LNCaP clone FGC (cell line): ENCODE measurements at regions not wholly inside any gene's neighbourhood (a gene's known extent, or its start where the extent isn't known, plus 50 kb on each side); places are given as distances from the start of the nearest gene placed in this dataset.

Experiments
- DNase-seq: peaks from one replicate; pipeline ENCODE4 v3.0.0-alpha.2; 2011; ENCODE audit warnings: low read depth
- H3K4me3 ChIP-seq: 2 replicates; pipeline ENCODE4 v1.5.1; 2011; ENCODE audit warnings: mild to moderate bottlenecking, low read depth, low read length, control low read depth
- TF ChIP-seq, protein P1 (sequence below): IDR thresholded peaks from 2 replicates; pipeline ENCODE4 v1.5.1; 2012; ENCODE audit warnings: mild to moderate bottlenecking; ENCODE audit not compliant: control insufficient read depth, insufficient read depth; ENCODE audit errors: extremely low read depth

DNA sequence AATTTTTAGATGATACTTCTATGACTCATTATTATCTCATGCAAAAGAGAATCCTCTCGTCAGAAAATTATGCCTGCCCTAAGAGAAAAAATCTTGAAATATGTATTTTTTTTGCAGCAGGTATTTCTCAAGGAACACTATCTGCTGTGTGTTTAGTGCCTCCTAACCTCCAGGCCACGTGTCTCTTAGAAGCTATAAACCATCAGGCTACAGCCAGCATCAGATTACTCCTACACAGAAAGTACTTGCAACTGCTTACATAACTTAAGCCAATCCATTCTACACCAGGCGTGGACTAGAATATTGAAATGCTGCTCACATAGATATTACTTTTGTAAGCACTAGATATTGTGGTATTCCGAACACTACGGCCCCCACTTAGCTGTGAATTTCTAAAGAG lies 933.4 kb downstream of the PLA2G4A start:
- no peak overlapping the region for H3K4me3 ChIP-seq
- no peak for DNase-seq
- TF ChIP-seq, protein P1, sequence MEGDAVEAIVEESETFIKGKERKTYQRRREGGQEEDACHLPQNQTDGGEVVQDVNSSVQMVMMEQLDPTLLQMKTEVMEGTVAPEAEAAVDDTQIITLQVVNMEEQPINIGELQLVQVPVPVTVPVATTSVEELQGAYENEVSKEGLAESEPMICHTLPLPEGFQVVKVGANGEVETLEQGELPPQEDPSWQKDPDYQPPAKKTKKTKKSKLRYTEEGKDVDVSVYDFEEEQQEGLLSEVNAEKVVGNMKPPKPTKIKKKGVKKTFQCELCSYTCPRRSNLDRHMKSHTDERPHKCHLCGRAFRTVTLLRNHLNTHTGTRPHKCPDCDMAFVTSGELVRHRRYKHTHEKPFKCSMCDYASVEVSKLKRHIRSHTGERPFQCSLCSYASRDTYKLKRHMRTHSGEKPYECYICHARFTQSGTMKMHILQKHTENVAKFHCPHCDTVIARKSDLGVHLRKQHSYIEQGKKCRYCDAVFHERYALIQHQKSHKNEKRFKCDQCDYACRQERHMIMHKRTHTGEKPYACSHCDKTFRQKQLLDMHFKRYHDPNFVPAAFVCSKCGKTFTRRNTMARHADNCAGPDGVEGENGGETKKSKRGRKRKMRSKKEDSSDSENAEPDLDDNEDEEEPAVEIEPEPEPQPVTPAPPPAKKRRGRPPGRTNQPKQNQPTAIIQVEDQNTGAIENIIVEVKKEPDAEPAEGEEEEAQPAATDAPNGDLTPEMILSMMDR: no peak

DNA sequence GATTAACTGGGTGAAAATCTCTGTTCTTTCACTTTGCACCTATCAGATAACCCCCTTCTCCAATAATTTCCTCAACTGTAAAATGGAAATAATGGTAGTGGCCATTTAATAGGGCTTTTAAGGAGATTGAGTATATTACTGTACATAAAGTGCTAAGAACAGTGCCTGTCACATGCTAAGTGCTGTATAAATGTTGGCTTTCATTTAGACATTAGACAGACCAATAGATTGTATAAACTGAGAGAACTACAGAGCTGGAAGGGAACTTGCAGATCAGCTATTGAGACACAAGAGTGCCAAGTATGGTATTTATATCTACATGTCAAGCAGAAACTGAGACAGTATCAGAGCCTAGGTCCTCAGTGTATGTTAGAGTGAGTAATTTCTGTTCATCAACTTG lies 934.7 kb downstream of the PLA2G4A start:
- TF ChIP-seq, protein P1: no peak
- no peak for DNase-seq
- H3K4me3 ChIP-seq: no peak overlapping the region

DNA sequence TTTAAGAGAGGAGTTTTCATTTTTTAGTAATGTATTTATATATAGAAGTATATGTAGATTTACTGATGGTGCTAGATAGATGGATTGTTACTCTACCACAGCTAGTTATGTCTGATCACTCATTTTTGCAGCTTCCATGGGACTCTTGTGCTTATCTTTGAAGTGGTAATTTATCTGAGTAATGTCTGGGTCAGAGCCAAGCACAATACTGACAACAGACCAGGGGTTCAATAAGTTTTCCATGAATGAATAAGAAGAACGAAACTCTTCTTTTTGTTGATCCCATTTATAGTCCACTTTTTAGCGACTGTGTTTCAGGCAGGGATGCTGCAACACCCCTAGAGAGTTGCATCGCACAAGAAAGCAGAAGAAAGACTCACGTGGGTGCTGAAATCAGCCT lies 935.2 kb downstream of the PLA2G4A start:
- DNase-seq: no peak
- TF ChIP-seq, protein P1: no peak
- H3K4me3 ChIP-seq: no peak overlapping the region

DNA sequence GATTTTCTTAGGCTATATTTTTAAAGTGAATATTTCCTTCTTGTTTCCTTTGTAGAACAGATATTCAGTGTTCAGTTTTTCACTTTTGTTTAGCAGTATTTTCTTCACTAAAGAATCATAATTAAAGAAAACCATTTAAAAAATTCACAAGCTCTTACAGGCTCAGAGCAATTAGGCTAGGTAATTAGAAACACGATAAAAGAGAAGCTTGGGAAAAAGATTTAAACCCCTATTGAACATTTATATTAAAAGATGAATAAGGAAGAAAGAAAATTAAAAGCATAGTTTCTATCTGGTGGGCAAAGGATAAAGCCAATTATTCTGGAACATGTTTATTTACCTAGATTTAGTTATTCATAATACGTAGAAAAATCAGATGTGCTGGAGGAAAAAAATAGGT lies 942.6 kb downstream of the PLA2G4A start:
- no peak overlapping the region for H3K4me3 ChIP-seq
- no peak for DNase-seq

DNA sequence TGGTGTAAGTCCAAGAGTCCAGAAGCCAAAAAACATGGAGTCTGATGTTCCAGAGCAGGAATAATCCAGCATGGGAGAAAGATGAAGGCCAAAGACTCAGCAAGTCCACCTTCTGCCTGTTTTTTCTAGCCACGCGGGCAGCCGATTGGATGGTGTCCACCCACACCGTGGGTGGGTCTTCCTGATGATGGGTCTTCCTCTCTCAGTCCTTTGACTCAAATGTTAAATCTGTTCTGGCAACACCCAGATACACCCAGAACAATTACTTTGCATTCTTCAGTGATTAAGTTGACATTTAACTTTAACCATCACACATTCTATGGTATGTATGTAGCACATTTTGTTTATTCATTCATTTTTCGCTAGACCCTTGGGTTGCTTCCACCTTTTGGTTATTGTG lies 944.4 kb downstream of the PLA2G4A start:
- no peak overlapping the region for H3K4me3 ChIP-seq
- TF ChIP-seq, protein P1: no peak
- no peak for DNase-seq

More for the DNA sequence above, 942.6 kb downstream of the PLA2G4A start:
- TF ChIP-seq, protein P1: no peak

DNA sequence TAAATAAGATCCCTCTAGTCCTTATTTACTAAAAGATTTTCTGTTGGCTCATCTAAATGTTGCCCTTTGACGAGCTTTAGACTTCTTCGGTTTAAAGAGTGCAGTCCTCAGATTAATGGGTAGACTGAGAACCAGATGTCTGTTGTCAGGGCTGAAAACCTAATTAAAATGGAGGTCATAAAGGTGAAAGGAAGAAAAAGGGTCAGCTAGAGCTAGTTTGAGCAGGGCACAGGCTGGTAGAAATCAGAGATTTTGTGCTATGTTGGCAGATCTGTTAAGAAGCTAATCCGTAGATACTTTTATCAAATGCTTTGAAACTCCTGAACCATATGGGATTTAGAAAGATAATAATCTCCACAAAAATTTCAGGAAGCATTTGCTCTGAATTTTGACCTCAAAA lies 959.0 kb downstream of the PLA2G4A start:
- no peak for DNase-seq
- TF ChIP-seq, protein P1: no peak
- no peak overlapping the region for H3K4me3 ChIP-seq

DNA sequence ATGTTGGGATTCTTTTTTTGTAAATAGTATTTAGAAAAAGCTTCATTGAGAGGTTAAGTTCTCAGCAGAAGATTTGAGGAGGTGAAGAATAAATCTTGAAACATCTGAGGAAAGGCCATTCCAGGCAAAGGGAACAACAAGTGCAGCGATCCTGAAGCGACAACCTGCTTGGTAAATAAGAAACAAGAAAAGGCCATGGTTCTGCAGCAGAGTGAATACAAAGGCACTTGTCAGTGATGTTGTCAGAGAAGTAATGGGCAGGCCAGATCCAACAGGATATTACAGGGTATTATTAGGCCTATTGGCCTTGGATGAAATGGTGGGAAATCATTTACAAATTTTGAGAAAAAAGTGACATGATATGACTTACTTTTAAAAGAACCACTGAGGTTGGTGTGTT lies 960.0 kb downstream of the PLA2G4A start:
- no peak for DNase-seq
- no peak overlapping the region for H3K4me3 ChIP-seq
- TF ChIP-seq, protein P1: no peak
